Amniotic stem cell (primary cell): ENCODE measurements at regions not wholly inside any gene's neighbourhood (a gene's known extent, or its start where the extent isn't known, plus 50 kb on each side); places are given as distances from the start of the nearest gene placed in this dataset.

Experiments
- DNase-seq: peaks from one replicate; lab custom pipeline; 2025; lab: John Stamatoyannopoulos, UW

DNA sequence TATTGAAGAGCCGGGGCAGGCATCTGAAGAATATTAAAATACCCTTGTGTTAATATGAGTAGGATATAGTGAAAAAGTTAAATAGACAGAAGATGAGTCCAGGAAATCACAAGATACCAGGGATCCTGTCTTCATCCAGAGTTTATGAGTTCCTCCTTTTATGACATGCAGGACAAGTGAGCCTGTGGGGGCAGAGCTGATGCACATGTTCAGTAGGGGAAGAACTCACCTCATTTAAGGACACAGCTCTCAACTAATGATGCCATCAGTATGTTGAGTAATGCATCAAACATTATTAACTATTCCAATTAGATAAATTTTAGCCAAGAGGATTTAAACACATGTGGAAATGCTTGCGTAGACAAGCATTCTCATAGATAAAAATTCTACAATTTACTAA, 435.8 kb upstream of the AKR1E2 start:
- no peak for DNase-seq

DNA sequence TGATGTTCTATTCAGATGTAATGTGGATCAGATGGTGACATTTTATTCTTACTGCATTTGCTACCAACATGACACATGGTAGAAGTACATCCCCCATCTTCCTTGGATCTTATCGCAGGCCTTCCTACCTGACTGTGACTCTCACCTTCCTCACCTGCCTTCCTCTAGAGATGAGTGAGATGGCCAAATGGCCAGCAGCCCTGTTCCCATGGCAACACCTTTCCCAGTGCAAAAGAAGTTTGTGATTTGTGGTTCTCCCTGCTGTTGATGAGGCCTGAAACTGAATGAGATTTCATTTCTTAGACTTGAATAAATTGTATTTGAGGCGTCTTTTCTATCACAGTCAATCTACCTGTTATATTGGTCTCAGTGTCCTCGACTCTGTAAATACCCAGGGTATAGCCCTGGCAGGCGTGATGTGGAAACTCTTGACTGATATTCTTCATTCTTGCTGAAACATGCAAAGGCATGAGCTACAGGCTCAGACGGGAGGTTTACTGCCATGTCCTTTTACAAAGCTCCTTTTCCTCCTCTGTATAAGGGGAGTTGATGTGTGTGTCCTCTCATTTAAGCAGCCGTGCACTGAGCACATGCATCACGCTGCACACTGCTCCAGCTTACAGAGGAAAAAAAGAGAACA, 440.7 kb upstream of the AKR1E2 start:
- DNase-seq: no peak

GRCh38 chr10:4384245-4384644, 441.8 kb upstream of the AKR1E2 start:
- DNase-seq: peak; percentile 10

DNA sequence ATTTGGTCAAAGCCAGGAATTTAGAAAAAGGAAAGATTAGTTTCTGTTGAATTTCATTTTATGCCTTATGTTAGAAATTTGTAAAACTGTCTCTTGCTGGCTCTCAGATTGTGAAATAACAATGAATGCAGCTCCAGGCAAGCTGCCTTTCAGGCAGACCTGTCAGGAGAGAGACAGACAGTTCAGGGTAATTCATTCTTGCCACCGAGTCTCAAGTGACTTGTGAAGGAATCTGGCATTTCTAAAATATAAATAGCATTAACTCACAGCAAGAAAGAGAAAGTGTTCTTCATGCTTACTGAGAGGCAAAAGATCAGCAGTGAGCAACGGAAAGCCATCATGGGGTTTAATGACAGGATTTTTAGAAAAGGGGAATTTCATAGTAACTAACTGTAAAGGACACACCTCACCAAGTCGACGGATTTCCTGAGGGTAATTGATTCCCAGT, 442.3 kb upstream of the AKR1E2 start:
- DNase-seq: no peak

DNA sequence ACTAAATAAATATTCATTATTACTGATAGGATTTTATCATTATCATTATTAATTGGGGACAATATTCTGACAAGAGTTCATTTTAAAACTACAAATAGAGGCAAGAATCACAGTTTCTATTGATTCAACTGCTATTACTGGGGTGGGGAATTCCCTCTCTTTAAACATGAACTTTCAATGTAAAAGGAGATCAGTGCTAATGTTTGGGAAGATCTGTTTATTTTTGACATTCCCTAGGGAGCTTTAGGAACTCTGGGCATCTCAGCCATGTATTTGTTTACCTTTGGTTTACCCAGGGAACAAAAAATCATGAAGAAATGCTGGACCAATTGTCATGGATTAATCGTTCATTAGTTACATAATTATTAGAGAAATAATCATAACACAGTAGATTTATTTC, 443.2 kb upstream of the AKR1E2 start:
- DNase-seq: no peak

DNA sequence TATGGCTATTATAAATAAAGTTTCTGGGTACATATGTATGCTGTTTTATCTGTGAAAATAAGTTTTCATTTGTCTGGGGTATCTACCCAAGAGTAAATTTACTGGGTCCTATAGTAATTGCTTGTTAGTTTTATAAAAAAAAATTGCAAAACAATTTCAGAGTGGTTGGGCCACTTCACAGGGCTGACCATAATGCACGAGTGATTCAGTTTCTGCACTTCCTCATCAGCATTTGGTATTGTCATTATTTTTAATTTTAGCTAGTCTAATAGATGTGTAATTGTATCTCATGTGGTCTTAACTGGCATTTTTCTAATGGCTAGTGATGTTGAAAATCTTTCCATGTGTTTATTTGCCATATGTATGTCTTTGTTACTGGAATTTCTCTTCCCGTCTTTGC, 452.4 kb upstream of the AKR1E2 start:
- no peak for DNase-seq

GRCh38 chr10:4373098-4373497, 452.9 kb upstream of the AKR1E2 start:
- no peak for DNase-seq

DNA sequence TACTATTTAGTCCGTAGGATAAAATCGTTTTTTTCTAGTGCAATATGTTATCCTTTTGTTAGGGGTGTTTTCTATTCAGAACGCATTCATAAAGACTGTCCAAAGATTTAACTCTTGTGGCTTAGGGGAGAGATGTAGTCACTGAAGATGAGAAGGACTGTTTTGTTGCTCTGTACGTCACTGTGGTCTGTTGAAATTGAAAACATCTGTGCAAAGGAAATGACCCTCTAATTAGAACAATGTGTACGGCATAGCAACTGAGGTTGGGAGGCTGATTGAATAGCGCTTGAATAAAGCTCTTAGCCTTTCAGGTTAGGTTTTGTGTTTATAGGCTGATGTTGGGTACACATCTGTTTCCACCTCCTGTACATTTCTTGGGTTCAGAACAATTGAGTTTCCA, 453.4 kb upstream of the AKR1E2 start:
- peak; percentile 83 for DNase-seq

- DNase-seq: no peak
Observed at GRCh38 chr10:4371691-4372295, 454.2 kb upstream of the AKR1E2 start.

DNA sequence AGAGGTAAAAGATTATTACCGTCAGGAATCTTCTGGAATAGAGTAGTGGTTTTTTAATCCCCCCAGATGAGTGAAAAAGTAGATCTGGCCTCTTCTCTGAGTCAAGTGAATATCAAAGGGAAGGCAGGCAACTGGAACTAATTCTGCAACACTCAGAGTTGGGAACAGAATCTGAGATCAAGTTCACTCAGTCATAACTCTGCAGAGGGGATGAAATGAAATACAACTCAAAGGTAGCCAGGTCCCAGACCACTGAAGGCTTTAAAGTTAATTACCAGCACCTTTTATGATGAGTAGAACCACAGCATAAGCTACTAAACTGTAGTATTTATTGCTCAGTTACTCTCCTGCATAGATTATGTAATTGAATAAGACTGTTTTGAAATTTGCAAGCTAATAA, 455.6 kb upstream of the AKR1E2 start:
- DNase-seq: no peak

- DNase-seq: no peak
Observed at GRCh38 chr10:4361581-4361980, 464.4 kb upstream of the AKR1E2 start.

DNA sequence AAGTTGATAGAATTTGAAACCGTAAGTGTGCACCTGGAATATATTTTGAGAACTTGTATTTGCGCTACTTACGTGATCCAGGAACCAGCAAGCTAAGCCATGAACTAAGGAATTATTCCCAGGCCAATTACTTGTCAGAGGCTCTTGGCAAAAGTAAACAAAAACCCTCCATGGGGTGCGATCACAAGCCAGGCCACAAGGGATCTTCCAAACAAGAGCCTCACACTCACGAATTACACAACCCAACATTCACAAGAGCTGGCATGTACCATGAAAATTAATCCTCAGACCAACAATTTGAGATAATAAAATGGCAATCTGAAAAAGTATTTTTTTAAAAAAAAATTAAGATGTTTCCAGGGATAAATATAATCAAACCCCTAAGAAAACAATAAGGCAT, 467.0 kb upstream of the AKR1E2 start:
- DNase-seq: no peak

GRCh38 chr10:4357911-4358310, 468.1 kb upstream of the AKR1E2 start:
- no peak for DNase-seq

GRCh38 chr10:4355350-4355749, 470.7 kb upstream of the AKR1E2 start:
- DNase-seq: no peak

GRCh38 chr10:4354382-4354812, 471.6 kb upstream of the AKR1E2 start:
- no peak for DNase-seq

- DNase-seq: no peak
Observed at GRCh38 chr10:4353964-4354363, 472.0 kb upstream of the AKR1E2 start.

GRCh38 chr10:4353059-4353655, 472.9 kb upstream of the AKR1E2 start:
- DNase-seq: no peak

GRCh38 chr10:4352414-4352961, 473.5 kb upstream of the AKR1E2 start:
- DNase-seq: no peak

DNA sequence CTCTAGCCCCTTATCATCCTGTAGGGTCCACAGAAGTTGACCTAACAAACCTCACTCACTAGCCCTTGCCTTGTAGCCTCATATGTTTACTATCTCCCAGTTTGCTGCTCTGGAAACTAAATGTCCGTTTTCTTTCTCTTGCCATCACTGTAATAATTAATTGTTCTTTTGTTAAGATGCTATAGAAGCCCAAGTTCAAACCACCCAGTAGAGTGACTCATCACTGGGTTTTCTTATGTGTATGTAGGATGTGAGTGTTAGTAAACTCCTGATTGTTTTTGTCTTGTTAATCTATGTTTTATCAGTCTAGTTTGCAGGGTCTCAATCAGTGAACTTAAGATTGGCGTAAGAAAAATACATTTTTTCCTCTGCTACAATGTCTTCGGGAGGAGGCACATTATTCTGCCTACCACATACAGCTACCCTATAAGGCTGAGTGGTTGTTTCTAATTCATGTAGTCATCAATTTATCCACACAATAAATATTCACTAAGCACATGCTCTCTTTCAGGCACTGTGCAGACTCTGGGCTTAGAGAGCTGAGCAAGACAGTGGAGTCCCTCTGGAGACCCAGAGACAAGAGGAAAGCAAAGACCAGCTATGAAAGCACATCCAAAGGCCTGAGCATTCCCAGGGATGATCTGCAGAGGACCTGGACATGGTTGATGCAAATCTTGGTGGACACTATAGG, 474.1 kb upstream of the AKR1E2 start:
- no peak for DNase-seq

DNA sequence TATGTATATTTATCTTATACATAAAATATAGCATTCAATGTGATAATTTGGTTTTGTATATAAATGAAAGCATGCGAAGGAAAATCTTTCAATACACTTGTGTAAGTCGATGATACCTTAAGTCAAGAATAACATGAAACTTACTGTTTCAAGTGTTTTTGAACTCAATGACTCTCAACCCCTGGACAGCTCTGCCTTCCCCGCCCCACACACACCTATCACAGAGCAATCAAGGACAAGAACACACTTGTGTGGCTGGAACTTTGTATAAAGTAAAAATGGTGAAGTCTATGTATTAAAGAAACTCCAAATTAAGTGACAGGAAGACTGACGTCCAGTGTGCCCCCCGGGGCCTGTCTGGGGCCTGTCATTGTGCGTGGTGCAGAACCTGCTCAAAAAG, 478.6 kb upstream of the AKR1E2 start:
- no peak for DNase-seq

DNA sequence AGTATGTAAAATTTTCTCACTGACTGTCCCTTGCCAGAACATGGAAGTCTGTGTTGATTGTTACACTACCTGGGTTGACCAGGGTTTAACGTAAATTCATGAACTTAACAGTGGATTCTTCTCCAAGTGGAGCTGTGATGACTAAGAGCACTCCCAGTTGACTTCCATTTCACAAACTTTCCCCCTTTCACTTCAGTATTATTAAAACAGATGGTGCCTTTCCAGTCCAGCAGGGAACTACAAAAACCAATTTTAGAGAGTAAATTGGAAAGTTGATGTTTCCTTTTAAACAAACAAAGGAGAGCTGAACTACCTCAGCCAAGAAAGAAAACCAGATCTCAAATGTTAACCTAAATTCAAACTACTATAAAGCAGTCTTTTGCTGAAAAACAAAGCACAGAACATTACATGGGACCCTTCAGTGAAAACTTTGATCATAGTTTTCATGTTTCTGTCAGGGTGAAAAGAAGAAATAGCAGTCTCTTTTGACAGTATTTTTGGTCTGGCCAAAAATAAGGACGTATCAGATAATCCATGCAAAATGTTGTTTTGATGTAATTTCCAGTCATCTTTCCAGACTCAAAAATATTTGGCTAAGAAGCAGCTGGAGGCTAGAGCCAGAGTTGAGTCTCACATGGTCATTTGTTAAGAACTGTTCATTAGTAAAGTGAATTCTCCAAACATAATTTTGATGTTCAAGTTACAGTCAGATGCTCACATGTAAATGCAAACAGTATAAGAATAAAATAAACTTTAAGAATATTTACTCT, 479.9 kb upstream of the AKR1E2 start:
- no peak for DNase-seq

DNA sequence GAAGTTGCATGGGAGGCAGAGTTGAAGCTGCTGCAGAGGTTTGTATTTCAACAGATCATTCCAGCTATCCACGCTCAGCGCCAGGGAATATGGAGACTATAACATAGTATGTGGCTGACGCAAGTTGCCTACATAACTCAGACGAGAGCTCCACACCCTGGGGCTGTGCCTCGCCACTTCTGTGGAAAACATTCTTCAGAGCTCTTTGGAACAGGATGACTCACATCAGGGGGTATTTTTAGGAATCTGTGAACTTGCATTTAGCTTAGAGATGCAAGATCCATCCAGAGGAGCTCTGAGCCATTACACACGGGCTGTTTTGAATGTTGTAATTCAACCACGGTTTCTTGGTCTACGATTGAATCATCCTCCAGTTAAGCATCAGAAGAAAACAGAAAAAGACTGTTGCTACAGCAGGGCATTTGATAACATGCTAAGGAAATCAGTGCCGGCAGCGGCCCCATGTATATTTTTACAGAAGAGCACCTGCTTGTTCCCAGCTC, 481.5 kb upstream of the AKR1E2 start:
- DNase-seq: peak; percentile 99
